Hindlimb muscle (tissue), 1 donor: ENCODE measurements at regions not wholly inside any gene's neighbourhood (a gene's known extent, or its start where the extent isn't known, plus 50 kb on each side); places are given as distances from the start of the nearest gene placed in this dataset.

Experiments used
- DNase-seq: peaks from one replicate; pipeline ENCODE4 v3.0.0-alpha.2; 2013

DNA sequence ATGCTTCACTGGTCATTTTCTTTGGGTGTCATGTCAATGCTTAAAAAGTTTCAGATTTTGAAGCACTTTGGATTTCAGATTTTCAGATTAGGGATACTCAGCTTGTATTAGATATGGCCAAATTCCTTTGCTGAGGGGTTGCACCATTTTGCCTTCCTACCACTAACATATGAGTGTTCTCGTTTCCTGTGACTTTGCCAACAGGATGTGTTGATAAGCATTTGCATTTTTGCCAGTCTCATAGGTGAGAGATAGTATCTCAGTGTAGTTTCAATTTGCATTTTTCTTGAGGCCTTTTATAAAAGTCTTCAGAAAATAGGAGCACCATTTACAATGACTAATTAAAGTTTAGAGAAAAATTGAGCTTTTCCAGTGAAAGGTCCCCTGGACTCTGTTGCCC is 71.6 kb upstream of the CLCN4 start:
- DNase-seq: no peak

DNA sequence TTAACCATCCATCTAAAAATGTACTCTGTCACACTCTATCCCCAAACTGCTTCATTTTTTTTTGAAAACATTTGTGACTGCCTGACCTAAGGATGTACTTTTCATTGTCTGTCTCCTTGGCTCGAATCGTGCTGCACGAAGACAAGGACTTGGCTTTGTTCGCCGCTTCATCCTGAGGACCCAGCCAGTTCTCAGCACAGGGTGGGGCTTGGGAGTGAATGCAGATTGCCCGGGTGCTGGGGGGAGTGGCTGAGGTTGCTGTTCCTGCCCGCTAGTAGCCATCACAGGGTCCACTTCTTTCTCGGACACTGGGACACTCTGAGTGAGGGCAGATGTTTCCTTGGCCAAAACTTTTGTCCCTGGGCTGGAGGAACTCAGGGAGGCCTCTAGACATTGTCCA is 70.1 kb upstream of the CLCN4 start:
- DNase-seq: no peak

DNA sequence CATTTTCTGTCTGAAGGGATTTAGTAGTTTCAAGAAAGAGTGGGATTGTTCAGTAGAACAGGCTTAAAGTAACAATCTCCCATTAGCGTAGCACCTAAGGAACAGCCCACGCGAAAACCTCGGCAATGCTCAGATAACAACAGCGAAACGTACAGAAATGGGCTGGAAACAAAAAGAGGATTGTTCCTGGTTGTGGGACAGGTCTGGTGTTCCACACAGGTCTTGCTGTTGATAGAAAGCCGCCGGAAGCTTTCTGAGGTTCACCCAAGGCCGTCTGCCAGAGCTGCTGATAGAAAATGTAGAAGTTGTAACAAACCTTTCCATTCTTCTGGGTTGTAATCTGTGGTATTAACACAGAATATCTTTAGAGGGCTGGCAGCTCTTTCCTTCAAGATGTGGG is 69.4 kb upstream of the CLCN4 start:
- DNase-seq: no peak

DNA sequence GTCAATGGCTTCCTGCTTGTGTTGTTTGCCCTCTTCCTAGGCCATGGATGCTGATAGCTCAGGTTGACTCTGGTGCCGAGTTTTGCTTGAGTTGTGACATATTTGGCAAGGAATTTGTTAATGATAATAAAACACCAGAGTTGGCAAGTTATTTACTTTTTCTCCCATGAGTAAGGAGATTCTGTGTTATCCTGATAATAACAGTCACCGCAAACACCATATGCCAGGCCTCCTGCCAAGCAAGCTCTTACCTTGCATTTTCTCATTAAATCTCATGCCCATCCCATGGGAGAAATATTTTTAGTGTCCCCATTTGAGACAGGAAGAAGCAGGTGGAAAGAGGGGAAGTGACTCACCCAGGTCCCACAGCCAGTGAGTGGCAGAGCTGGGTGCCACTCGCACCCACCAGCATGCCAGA is 67.4 kb upstream of the CLCN4 start:
- DNase-seq: no peak

DNA sequence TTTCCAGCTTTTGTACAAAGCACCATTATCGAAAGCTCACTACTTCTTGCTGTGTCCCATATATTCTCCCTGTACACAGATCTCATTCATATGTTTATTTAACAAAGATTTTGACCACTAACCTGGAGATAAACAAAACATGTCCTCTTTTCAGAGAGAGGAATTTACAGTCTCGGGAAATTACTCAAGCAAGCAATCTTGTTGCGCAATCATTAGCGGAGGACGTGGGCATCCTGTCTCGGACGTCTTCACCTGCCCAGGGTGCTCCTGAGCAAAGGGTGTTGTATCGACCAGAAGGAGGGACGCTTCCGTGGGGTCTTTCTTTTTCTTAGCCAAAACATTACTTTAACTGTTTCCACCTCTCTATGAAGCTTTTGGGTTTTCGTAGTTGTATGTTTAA is 66.5 kb upstream of the CLCN4 start:
- DNase-seq: no peak

DNA sequence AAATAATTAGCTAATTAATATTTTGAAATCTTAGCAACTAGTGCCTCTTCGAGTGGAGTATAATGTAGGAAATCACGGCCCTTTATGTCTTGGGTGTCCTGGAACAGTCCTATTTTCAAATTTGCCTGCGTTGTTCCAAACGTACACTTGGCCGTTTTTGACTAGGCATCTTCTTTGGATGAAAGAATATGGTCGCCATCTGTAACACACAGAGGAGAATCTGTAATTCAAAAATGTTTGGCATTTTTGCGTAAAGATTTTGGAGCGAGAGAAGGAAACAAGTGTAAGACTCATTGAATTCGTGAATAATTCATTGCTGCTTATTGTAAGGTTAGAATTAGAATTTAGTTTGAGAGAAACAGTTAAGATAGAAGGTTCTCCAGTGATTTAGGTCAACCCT is 61.5 kb upstream of the CLCN4 start:
- DNase-seq: no peak

DNA sequence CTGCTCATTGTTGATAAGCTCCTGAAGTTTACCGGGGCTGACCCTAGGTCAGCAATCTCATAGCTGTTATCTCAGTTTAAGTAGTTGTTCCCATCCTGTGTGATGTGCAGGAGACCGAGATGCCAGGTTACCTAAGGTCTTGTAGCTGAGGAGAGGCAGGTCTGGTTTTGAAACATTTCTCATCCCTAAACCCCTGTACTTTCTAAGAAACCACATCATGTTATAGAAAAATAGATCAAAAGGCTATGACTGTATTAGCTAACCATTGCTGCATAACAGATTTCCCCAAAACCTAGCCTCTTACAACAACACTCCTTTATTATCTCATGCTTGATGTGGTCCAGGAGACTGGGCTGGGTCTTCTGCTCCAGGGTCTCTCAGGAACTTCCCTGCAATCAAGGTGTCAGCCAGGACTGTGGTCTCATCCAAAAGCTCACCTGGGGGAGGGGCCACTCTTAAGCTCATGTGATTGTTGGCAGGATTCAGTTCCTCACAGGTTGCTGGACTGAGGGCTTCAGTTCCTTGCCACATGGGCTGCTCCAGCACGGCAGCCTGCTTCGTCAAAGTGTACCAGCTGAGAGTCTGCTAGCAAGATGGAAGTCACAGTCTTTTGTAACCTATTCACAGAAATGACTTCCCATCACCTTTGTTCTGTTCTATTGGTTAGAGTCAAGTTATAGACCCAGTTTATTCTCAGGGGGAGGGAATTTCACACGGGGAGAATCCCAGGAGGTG is 60.9 kb upstream of the CLCN4 start:
- no peak for DNase-seq

DNA sequence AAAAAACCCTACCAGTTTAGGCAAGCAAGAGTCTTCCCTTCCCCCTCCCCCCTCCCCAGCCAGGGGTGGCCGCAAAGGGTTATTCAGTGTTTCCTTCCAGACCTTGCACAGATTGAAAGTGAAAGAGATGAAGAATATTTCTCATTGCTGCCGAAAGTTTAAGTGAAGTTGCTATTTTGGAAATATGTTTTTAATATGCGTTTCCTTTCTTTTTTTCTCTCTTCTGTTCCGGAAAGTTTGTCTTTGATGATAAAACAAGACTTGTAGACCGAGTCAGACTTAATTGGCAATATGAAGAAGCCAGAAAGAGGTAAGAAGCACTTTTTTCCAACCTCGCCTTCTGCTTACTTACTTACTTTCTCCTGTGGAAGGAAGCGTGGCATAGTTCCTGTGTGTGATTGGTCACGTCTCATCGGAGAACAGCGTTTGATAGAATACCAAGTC is 58.5 kb upstream of the CLCN4 start:
- no peak for DNase-seq

DNA sequence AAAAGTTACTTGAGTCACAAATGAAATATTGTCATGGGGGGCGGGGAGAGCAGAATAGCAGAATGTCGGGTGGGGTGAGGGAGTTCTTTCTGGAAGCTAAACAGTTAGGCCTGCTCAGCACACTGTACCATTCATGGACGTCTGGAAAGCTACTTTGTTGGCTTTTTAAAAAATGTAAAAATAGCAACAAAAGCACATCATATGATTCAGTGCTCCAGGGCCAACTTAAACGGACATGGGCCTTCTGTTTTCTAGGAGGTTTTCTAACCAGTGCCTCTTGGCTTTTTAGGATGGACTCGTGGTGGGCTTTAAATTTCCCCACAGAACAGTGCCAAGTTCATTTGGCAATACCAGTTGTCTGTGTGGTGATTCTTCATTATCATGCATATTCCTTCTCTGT is 57.4 kb upstream of the CLCN4 start:
- no peak for DNase-seq

DNA sequence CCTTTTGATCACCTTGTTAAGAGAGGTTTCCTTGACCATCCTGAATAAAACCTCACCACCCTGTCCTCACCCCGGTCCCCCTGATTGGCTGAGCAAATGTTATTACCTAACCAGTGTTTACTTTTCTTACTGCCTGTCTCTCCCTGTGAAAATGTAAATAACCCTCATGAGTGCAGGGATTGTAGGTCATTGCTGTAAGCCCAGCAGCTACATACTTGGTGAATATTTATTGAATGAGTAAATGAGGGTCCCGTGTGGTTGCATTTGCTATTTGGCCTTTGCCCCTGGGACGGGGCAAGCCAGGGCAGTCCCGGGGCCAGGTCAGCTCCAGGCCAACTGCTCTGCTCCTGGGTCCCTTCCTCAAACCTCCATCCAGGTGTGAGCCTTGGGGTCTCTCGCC is 55.5 kb upstream of the CLCN4 start:
- DNase-seq: no peak

DNA sequence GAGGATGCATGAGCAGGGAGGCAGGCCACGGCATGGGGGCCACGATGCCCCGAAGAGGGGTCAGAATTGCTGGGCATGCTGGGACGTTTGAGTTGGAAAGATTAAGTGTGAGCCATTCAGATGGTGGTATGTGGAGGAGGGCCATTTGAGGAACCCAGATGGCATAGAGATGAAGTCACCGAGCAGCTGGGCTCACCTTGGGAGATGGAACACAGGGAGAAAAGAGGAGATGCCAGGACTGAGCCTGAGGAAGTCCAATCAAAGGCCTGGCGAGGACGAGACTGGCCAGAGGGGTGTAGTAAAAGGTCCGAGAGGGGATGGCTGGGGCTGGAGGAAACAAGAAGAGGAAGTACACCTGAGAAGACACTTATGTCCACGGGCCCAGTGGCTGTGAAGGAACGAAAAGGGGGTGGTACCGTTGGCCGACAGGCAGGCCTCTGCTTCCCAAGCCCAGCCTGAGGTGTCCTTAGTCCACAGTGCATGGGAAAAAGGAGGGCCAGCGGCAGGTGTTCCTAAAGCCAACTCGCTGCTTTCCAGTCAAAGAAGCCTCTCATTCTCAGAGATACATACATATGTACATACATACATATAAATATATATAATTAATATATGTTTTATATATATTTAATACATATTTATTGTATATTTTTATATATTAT is 54.6 kb upstream of the CLCN4 start:
- no peak for DNase-seq

DNA sequence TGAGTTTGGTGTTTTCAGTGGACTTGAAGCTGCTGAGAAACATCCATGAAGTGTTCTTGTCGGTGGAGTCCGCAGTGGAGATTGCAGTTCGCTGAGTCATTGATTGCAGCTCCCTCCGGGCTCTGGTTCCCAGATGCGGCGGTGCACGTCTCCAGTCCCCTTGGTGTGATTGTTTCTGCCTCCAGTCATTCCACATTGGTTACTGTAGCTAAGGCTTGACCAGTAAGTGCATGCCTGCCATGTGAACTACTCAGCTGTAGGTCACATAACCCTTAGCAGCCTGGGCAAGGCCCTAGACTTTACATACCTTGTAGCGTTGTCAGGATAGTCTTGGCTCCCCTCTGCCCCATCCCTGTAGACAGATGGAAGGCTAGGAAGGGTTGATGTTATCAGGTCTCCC is 53.8 kb upstream of the CLCN4 start:
- DNase-seq: no peak

DNA sequence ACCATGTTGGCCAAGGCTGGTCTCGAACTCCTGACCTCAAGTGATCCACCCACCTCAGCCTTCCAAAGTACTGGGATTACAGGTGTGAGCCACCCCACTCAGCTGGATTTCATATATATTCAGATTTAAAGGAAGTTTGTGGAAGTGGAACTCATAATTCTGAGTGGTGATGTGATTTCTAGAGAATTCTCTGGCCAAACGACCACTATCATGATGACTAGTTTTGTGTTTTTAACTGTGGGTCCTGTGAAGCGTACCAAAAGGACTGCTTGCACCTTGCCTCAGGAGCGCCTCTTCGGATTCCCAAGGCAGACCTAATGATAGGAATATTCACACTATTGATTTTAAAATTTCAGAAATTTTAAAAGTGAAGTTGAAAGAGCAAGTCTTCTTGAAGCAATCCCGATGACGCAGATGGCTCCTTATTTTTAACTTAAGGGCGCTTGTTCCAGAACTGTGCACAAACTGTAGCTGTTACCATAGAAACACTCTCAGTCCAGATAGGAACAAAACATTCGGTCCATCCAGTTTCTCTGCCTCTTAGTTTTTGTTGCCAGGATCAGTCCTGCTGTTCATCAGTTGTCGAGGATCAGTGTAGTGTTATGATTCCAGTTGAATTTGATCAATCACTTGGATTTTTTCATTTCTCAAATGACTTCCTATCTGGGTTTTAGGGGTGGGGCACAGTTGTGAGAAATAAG is 51.7 kb upstream of the CLCN4 start:
- peak; percentile 78 for DNase-seq

DNA sequence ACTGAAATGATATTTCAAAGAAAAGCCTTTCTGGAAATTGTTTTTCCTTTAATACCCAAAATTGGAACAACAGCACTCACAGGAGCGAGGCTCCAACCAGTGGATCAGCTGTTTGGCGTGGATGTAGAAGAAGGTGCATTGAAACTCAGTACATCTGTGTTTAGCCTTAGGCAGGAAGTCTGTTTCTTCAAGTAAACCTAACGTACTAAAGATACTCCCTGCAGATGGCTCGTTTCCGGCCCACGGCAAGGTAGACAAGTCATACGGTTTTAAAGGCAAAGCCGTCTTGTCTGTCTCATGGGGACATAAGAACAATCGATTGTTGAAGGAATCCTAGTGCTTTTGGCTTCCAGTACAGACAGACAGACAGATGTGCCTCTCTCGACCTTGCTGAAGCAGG is 50.0 kb upstream of the CLCN4 start:
- no peak for DNase-seq
